Activated naive CD4-positive, alpha-beta T cell treated with anti-CD3 and anti-CD28 coated beads, Interleukin-2, amount 10 ng/mL, durations not matched to agents 7 days and 5 days (primary cell): ENCODE measurements at regions not wholly inside any gene's neighbourhood (a gene's known extent, or its start where the extent isn't known, plus 50 kb on each side); places are given as distances from the start of the nearest gene placed in this dataset.
"Not testable (repeated sequence)": the region's sequence is repeated elsewhere in the genome, so short reads cannot be mapped to it uniquely, and the experiment has no call there.

Experiments
- CTCF ChIA-PET: fragments of 350-600 bp; sonication (Branson Sonifier 250); formaldehyde crosslinking; loops from one replicate; lab custom pipeline; 2021; ENCODE audit warnings: antibody characterized with exemption; lab: Charles Lee
- DNase-seq: peaks from one replicate; pipeline ENCODE4 v3.0.0-alpha.2; 2020
- H3K27ac Mint-ChIP-seq: one replicate; pipeline ENCODE4 v1.8.0; 2021; ENCODE audit warnings: mild to moderate bottlenecking, moderate library complexity, mixed read lengths
- H3K27me3 Mint-ChIP-seq: one replicate; pipeline ENCODE4 v1.8.0; 2021; ENCODE audit warnings: mild to moderate bottlenecking, mixed read lengths
- H3K36me3 Mint-ChIP-seq: one replicate; pipeline ENCODE4 v1.8.0; 2021; ENCODE audit warnings: mixed read lengths
- H3K4me1 Mint-ChIP-seq: one replicate; pipeline ENCODE4 v1.8.0; 2021; ENCODE audit warnings: mixed read lengths
- H3K4me3 Mint-ChIP-seq: one replicate; pipeline ENCODE4 v1.8.0; 2021; ENCODE audit warnings: mild to moderate bottlenecking, moderate library complexity, mixed read lengths
- H3K9me3 Mint-ChIP-seq: one replicate; pipeline ENCODE4 v1.8.0; 2021; ENCODE audit warnings: mixed read lengths

DNA sequence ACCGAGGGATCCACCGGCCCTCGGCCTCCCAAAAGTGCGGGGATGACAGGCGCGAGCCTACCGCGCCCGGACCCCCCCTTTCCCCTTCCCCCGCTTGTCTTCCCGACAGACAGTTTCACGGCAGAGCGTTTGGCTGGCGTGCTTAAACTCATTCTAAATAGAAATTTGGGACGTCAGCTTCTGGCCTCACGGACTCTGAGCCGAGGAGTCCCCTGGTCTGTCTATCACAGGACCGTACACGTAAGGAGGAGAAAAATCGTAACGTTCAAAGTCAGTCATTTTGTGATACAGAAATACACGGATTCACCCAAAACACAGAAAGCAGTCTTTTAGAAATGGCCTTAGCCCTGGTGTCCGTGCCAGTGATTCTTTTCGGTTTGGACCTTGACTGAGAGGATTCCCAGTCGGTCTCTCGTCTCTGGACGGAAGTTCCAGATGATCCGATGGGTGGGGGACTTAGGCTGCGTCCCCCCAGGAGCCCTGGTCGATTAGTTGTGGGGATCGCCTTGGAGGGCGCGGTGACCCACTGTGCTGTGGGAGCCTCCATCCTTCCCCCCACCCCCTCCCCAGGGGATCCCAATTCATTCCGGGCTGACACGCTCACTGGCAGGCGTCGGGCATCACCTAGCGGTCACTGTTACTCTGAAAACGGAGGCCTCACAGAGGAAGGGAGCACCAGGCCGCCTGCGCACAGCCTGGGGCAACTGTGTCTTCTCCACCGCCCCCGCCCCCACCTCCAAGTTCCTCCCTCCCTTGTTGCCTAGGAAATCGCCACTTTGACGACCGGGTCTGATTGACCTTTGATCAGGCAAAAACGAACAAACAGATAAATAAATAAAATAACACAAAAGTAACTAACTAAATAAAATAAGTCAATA lies 2093.4 kb upstream of the TPTE start:
- H3K9me3 Mint-ChIP-seq, DNase-seq, H3K4me1 Mint-ChIP-seq, H3K27ac Mint-ChIP-seq, H3K4me3 Mint-ChIP-seq, H3K27me3 Mint-ChIP-seq, H3K36me3 Mint-ChIP-seq, CTCF ChIA-PET: not testable (repeated sequence)

DNA sequence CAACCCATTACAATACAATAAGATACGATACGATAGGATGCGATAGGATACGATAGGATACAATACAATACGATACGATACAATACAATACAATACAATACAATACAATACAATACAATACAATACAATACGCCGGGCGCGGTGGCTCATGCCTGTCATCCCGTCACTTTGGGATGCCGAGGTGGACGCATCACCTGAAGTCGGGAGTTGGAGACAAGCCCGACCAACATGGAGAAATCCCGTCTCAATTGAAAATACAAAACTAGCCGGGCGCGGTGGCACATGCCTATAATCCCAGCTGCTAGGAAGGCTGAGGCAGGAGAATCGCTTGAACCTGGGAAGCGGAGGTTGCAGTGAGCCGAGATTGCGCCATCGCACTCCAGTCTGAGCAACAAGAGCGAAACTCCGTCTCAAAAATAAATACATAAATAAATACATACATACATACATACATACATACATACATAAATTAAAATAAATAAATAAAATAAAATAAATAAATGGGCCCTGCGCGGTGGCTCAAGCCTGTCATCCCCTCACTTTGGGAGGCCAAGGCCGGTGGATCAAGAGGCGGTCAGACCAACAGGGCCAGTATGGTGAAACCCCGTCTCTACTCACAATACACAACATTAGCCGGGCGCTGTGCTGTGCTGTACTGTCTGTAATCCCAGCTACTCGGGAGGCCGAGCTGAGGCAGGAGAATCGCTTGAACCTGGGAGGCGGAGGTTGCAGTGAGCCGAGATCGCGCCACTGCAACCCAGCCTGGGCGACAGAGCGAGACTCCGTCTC lies 2092.5 kb upstream of the TPTE start:
- CTCF ChIA-PET, H3K4me3 Mint-ChIP-seq, H3K36me3 Mint-ChIP-seq, H3K4me1 Mint-ChIP-seq, H3K27ac Mint-ChIP-seq, H3K9me3 Mint-ChIP-seq, H3K27me3 Mint-ChIP-seq, DNase-seq: not testable (repeated sequence)

DNA sequence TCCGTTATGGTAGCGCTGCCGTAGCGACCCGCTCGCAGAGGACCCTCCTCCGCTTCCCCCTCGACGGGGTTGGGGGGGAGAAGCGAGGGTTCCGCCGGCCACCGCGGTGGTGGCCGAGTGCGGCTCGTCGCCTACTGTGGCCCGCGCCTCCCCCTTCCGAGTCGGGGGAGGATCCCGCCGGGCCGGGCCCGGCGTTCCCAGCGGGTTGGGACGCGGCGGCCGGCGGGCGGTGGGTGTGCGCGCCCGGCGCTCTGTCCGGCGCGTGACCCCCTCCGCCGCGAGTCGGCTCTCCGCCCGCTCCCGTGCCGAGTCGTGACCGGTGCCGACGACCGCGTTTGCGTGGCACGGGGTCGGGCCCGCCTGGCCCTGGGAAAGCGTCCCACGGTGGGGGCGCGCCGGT lies 2086.7 kb upstream of the TPTE start:
- H3K4me1 Mint-ChIP-seq, H3K4me3 Mint-ChIP-seq, H3K27me3 Mint-ChIP-seq, CTCF ChIA-PET, DNase-seq, H3K27ac Mint-ChIP-seq, H3K9me3 Mint-ChIP-seq, H3K36me3 Mint-ChIP-seq: not testable (repeated sequence)

DNA sequence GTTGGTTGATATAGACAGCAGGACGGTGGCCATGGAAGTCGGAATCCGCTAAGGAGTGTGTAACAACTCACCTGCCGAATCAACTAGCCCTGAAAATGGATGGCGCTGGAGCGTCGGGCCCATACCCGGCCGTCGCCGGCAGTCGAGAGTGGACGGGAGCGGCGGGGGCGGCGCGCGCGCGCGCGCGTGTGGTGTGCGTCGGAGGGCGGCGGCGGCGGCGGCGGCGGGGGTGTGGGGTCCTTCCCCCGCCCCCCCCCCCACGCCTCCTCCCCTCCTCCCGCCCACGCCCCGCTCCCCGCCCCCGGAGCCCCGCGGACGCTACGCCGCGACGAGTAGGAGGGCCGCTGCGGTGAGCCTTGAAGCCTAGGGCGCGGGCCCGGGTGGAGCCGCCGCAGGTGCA lies 2078.3 kb upstream of the TPTE start:
- DNase-seq, H3K4me1 Mint-ChIP-seq, CTCF ChIA-PET, H3K27me3 Mint-ChIP-seq, H3K9me3 Mint-ChIP-seq, H3K36me3 Mint-ChIP-seq, H3K27ac Mint-ChIP-seq, H3K4me3 Mint-ChIP-seq: not testable (repeated sequence)

DNA sequence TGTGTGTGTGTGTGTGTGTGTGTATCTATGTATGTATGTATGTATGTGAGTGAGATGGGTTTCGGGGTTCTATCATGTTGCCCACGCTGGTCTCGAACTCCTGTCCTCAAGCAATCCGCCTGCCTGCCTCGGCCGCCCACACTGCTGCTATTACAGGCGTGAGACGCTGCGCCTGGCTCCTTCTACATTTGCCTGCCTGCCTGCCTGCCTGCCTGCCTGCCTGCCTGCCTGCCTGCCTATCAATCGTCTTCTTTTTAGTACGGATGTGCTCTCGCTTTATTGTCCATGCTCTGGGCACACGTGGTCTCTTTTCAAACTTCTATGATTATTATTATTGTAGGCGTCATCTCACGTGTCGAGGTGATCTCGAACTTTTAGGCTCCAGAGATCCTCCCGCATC lies 2071.6 kb upstream of the TPTE start:
- H3K36me3 Mint-ChIP-seq, H3K4me1 Mint-ChIP-seq, H3K27me3 Mint-ChIP-seq, H3K4me3 Mint-ChIP-seq, DNase-seq, H3K27ac Mint-ChIP-seq, H3K9me3 Mint-ChIP-seq, CTCF ChIA-PET: not testable (repeated sequence)

DNA sequence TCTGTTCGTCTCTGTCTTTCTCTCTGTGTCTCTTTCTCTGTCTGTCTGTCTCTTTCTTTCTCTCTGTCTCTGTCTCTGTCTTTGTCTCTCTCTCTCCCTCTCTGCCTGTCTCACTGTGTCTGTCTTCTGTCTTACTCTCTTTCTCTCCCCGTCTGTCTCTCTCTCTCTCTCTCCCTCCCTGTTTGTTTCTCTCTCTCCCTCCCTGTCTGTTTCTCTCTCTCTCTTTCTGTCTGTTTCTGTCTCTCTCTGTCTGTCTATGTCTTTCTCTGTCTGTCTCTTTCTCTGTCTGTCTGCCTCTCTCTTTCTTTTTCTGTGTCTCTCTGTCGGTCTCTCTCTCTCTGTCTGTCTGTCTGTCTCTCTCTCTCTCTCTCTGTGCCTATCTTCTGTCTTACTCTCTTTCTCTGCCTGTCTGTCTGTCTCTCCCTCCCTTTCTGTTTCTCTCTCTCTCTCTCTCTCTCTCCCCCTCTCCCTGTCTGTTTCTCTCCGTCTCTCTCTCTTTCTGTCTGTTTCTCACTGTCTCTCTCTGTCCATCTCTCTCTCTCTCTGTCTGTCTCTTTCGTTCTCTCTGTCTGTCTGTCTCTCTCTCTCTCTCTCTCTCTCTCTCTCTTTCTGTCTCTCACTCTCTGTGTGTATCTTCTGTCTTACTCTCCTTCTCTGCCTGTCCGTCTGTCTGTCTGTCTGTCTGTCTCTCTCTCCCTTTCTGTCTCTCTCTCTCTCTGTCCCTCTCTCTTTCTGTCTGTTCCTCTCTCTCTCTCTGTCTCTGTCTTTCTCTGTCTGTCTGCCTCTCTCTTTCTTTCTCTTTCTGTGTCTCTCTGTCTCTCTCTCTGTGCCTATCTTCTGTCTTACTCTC lies 2065.9 kb upstream of the TPTE start:
- H3K4me3 Mint-ChIP-seq, H3K27ac Mint-ChIP-seq, H3K27me3 Mint-ChIP-seq, CTCF ChIA-PET, H3K9me3 Mint-ChIP-seq, H3K36me3 Mint-ChIP-seq, H3K4me1 Mint-ChIP-seq, DNase-seq: not testable (repeated sequence)

DNA sequence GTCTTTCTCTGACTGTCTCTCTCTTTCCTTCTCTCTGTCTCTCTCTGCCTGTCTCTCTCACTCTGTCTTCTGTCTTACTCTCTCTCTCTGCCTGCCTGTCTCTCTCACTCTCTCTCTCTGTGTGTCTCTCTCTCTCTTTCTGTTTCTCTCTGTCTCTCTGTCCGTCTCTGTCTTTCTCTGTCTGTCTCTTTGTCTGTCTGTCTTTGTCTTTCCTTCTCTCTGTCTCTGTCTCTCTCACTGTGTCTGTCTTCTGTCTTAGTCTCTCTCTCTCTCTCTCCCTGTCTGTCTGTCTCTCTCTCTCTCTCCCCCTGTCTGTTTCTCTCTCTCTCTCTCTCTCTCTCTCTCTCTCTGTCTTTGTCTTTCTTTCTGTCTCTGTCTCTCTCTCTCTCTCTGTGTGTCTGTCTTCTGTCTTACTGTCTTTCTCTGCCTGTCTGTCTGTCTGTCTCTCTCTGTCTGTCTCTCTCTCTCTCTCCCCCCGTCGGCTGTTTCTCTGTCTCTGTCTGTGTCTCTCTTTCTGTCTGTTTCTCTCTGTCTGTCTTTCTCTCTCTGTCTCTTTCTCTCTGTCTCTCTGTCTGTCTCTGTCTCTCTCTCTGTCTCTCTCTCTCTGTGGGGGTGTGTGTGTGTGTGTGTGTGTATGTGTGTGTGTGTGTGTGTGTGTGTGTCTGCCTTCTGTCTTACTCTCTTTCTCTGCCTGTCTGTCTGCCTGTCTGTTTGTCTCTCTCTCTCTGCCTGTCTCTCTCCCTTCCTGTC lies 2056.8 kb upstream of the TPTE start:
- H3K4me3 Mint-ChIP-seq, H3K4me1 Mint-ChIP-seq, DNase-seq, H3K27ac Mint-ChIP-seq, H3K9me3 Mint-ChIP-seq, H3K27me3 Mint-ChIP-seq, H3K36me3 Mint-ChIP-seq, CTCF ChIA-PET: not testable (repeated sequence)

DNA sequence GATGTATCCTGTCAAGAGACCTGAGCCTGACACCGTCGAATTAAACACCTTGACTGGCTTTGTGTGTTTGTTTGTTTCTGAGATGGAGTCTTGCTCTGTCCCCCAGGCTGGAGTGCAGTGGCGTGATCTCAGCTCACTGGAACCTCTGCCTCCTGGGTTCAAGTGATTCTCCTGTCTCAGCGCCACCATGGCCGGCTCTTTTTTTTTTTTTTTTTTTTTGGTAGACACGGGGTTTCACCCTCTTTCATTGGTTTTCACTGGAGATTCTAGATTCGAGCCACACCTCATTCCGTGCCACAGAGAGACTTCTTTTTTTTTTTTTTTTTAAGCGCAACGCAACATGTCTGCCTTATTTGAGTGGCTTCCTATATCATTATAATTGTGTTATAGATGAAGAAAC lies 2054.7 kb upstream of the TPTE start:
- CTCF ChIA-PET, H3K4me1 Mint-ChIP-seq, H3K36me3 Mint-ChIP-seq, H3K9me3 Mint-ChIP-seq, DNase-seq, H3K4me3 Mint-ChIP-seq, H3K27me3 Mint-ChIP-seq, H3K27ac Mint-ChIP-seq: not testable (repeated sequence)
